GM21717 (cell line): ENCODE measurements at regions not wholly inside any gene's neighbourhood (a gene's known extent, or its start where the extent isn't known, plus 50 kb on each side); places are given as distances from the start of the nearest gene placed in this dataset.

Source experiments
- ATAC-seq: cut with Tn5 transposase; IDR thresholded peaks from one replicate; pipeline ENCODE4 v1.9.1; 2021; ENCODE audit warnings: mild to moderate bottlenecking, moderate library complexity; ENCODE audit not compliant: unreplicated experiment

DNA sequence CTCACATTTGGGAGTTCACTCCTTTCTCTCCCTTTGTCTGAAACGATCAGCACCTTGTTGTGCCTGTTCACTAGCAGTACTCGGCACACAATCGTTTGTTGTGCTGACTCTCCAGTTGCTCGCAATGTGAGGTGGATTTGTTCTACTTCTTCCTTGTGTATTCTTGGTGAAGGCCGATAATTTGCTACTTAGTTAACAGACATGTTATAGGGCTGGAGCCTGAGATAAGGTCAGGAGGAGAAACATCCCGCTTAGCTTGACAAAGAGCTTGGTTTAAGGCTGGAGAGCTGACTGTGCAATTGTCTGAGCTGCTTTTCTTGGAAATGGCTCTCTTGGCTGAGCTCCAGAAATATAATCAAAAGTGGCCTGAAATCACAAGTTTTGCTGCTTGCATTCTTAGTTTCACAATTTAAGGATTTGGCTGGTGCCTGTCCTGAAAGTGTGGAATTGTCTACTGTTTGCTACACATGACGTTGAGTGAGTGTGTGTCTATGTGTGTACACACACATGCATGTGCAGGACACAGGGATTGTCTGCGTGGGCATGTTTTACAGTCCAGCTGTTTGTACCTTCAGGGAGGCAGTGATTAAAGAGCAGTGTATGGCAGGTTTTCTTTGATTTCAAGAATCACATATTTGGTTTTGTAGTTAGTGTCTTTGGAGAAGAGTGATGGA lies 77.7 kb downstream of the ARF6 start:
- peak; percentile 24 for ATAC-seq

DNA sequence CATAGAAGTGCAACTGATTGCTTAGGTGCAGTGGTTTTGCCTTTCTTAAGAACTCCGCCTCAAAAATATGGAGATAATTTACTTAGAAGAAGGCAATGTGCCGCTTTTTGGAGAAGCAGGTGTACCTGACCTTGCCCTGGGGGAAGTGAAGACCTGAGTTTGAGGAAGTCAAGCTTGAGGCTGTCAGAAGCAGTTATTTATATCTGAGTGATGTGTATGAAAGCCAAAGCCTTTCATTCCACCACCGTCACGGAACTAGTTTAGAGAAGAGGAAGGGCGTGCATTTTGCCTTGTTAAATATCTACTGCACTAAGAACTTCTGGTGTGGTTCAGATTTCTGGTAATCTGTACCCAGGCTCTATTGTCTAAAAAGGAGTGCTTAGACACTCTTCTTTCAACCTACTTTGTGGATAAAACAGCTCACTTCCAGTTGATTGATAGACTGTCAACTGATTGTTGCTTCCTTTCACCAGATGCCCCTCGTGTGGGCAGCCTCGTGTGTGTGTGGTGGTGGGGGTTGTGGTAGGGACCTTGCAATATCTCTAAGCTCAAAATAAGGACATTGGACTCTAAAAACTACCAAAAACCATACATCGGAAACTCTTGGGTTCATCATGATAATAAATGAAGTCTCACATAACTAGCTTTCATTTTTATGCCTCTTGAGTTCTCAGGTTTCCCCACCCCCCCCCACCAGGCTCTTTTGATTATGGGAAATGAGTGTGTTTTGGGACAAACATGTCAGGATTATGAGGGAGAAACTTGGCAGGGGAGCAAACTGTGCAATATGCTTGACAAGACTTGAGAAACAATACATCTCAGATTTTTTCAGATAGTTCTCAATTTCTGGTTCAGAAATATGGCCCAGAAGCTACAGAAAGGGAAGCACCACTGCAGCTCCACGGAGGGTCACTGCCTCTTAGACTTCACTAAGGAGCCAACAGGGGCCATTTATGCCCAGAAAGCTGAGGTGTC lies 78.6 kb downstream of the ARF6 start:
- peak; percentile 92 for ATAC-seq

DNA sequence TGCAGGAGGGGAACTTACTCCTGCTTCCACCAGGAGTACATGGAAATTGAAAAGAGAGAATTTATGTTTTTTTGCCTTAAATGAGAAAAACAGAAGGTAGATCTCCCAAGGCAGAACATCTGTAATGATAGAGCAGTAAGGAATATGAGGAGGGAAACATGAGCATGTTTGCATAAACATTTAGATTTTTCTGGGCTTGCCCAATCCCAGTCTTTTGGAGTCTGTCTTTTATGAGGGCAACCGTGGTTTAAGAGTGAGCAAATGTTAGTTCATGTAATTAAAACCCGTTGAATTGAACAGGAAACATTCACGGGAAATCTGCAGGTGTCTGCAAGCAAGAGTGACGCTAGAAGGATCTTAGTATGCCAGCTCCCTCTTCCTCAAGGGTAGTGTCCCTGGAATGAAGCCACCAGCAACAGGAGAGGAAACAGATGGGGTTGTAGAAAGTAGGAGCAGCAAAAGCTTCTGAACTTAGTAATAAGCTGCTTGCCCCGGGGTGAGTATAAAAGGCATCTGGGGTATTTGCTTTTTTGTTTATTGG lies 79.3 kb downstream of the ARF6 start:
- no peak for ATAC-seq

DNA sequence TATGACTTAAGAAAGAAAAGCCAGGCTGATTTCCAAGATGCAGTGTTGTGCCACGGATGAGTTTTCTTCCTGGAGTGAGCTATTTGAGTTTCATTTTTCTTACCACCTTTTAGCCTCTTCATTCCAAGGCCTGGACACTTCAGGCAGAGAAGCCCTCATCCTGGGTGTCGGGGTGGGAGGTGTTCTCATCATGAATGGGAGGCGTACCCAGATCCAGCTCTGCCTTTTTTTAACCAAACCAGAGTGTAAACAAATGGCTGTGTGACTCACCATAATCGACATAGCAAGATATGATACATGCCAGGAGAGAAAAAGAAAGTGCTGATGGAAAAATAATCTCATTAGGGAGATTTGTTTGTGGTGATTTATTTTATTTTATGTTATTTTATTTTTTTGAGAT lies 79.9 kb downstream of the ARF6 start:
- no peak for ATAC-seq

DNA sequence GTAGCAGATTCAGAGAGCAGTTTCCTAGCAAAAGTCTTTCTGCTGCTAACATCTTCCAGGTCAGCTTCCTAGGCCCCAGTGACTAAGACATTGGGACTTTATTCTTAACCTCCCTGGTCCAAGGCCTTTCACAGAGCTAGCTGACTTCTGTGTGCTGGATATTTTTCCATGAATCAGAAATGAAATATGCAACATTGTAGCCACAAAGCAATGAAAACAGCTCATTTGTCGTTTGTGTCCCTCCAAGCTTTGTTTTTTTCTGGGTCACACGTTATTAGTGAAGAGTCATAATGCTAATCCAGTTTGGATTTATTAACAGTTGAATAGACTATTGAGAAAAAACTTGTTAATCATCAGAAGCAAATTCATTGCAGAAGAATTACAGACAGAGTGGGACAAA lies 82.4 kb downstream of the ARF6 start:
- no peak for ATAC-seq

DNA sequence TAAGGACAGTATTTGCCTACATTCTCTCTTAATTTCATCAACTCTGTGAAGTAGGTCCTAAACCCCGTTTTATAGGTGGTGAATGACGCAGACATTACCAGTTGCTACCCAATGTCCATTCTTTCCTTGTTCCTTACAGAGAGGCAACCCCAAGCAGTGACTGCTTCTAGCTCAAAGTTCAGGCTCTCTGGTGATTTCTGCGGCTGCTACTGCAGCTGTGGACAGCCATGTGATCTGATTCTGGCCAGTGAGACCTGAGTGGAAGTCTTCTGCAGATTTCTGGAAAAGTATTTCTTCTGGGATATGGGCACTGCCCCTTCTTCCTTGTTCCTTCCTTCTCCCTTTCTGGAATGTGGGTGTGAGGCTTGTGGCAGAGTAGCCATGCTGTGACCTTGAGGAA lies 82.9 kb downstream of the ARF6 start:
- ATAC-seq, result no peak

DNA sequence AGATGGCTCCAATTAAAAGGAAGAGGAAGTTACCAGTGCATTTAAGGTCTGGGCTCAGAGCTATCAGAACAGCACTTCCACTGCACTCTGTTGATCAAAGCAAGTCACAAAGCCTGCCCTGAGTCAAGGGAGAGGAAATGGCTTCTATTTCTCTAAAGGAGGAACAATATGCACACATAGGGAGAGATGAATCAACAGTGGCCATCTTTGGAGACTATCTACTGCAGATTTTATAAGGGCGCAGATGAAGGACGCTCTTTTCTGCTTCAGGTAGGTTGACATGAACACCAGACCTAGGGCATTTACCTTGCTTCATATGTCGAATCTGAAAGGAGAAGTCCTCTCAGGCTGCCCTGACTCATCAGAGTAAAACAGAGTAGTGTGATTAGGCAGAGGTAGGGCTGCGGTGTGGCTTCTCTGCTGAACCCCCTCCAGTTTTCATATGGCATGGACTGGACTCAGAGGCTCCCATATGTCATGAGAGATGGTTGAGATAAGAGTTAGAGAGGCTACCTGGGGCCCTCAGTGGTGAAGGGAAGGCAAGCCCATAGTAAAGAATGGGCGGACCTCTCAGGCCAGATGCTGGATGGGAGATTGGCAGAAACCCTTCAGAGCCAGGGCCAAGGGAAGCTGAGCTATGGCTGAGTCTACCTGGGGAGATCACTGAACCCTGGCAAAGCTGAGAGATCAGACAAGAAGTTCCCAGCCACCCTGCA lies 84.4 kb downstream of the ARF6 start:
- ATAC-seq, result peak; percentile 75

DNA sequence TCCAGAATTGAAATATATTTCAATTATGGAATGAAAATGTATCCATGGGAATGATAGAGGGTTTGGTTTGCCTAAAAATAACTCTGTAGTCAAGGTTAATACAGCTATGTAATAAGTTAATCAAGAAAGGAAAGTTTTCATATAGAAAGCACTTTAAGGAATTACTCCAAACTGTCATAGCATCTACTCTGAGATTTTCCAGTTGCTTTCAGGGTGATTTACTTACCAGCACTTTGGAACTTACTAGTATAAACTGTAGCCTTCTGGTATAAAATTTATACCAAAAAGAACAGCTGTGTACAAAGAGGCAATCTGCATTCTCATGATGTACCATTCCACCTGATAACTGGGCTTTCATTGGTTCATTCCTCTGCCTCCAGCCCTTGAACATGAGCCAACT lies 87.1 kb downstream of the ARF6 start:
- no peak for ATAC-seq

DNA sequence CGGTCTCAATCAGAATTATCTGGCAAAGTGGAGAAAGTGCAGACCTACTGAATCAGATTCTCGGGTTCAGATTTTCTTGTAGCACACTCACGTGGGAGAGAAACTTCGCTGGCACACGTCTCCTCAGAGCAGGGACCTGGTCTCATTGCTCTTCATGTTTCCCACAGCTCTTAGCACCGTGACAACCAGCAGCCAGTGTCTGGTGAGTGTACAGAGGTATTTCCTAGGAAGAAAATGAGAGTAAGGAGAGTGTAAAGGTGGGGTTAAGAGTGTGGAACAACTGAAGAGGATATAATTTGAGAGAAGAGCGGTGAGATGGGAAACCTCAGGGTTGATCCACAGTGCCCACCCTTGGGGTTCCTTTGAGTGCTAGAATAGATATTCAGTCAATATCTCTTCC lies 89.2 kb downstream of the ARF6 start:
- ATAC-seq, result no peak

DNA sequence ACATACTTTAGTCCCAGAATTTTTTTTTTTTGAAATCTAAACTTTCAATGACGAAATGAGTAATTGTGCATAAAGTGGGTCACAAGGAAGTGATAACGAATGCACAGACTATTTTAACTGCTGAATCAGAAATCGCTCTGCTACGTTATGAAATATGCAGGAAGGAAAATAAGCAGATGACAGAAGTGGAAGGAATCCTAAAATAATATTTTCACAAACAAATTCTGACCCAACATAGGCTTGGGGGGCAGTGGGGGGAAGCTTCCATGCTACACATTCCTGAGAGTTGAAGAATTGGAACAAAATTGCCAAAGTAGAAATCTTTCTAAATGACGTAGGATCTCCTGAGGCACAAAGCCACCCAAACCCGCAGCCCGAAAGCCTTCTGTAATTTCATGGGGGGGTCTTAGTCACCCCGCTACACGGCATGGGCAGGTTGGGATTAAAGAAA lies 89.6 kb downstream of the ARF6 start:
- no peak for ATAC-seq

DNA sequence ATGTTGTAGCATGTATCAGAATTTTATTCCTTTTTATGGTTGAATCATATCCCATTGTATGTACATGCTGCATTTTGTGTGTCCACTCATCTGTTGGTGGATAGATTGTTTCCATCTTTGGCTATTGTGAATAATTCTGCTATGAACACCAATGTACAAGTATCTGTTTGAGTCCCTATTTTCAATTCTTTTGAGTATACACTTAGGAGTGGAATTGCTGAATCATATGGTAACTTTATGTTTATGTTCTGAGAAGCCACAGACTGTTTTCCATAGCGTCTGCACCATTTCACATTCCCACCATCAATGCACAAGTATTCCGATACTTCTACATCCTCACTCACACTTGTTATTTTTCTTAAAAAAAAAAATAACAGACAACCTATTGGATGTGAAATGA lies 91.5 kb downstream of the ARF6 start:
- no peak for ATAC-seq

DNA sequence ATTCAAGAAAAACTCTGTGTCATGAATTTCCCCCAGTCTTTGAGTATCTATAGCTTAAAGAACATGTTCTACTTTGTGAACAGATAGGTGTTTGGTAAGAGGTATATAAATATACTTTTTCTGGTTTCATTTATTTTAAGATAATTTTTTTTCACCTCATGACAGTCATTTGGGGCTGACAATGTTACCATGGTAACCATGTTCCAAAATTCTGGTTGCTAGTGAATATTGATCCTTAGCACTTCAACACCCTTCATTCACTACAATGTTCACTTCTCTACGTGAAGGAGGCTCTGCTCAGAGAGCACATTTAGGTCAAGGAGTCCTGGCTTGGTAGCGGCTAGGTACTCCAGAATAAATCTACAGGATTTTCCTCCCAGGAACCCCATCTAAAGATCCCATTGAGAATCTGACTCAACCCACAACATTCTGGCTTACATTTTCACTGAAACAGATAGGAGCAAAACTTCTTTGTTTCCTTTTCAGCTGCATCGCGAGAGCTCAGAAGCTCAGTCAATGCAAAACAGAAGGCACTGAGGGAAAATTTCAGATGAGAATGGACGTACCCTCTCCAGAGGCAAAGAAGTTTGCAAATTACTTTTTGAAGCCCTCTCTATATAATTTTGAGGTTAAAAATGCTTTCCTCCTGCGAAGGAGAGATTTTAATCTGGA lies 93.6 kb downstream of the ARF6 start:
- ATAC-seq, result no peak

DNA sequence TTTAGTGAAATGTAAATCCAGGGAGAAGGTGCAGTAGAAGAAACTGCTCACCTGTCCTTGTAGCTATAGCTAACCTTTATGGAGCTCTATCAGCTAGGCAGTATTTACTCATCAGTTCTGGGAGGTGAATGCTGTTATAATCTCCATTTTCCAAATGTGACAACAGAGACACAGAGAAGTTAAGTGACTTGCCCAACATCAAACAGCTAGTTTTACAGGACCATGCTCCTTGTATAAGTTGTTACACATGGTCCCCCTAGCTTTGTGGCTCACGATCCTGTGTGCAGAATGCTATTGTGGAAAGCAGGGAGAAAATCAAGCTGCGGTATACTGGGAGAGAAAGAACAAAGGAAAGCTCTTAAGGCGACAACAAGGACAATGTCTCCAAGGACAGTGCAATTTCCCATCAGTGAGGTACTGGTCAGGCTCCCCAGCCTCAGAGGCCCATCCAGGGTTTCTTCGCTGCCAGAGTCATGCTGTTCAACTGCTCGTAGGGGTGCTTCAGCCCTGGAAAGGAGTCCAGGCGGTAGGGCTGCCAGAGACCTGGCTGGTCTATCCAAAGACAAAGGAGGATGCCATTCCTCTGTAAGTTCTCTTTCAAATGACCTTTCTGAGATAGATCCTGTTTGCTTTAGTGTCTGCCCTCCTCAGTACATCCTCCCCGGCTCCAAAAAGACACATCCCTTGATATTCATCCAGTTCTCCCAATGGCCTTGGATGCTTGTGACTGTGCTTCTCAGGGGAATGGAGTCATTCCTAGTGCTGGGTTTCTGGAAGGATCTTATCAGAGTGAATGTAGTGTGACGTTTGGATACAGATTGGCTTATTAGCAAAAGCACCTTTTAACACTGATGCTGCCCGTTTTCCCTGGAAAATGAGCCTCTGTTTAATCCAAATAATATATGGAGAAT lies 95.5 kb downstream of the ARF6 start:
- no peak for ATAC-seq

DNA sequence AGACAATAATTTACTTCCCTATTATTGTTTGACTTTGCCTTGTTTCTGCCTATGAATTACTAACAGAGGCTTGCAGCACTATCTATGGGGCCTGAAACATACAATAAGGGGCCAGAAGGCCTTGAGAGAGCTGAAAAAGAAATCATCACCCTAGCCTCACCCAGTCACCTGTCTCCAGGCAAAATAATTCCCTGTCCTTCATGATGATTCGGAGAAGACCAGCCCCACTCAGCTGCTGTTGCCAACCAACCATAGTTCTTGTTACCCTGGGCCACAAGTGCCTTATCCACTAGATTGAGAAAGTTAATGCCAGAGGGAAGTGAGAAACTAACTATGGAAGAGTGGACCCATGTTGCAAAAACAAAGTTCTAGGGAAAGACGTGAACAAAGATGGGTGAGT lies 97.1 kb downstream of the ARF6 start:
- no peak for ATAC-seq

DNA sequence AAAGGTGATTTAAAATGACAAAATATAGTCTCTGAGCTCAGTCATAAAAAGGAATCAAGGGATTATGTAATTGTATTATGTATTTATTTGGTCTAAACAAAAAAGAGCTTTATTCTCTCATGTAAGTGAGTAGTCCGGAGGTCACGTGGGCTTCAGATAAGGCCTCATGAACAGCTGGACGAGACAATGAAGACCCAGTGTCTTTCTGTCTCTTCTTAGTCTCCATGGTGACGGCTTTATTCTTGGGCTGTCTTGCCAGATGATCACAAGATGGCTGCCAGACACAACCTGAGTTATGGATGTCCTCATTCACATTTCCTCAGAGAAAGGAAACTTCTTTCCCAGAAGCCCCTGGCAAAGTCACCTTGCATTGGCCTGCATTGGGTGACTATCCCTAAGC lies 98.6 kb downstream of the ARF6 start:
- no peak for ATAC-seq

DNA sequence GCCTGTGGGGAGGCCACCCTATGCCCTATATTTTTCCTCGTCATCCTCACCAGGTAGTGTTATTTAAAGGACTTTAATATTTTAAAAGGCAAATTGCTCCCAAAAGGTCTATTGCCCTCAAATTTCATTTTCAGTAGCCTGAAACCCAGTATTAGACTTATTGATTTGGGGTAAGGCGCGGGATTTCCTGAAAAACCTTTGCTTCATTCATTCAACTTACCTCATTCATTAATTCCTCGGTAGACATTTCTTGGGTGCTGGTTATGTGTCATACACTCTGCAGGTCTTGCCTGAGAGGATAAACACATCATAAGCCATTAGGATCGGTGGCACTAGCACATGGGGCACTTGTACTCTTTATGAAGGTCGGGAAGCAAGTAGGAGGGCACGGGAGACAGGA lies 99.2 kb downstream of the ARF6 start:
- ATAC-seq, result no peak

DNA sequence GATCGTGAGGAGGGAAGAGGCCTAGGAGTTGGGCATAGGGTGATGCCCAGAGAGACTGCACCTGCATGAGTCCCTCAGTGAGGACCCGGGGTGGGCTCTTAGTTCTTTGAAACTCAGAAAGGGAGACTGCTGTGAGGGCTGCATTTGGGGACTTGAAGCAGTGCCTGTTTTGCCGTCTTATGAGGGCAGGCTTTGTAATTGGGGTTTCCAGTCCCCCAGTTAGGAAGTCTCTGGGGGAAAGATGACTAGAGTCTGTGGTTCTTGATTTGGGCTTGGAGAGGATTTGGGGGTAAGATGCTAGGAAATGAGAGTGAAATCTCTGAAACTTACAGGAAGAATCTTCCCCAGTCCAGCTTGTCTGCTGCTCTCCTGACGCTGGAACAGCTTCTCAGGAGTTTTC lies 99.6 kb downstream of the ARF6 start:
- ATAC-seq, result peak; percentile 22

DNA sequence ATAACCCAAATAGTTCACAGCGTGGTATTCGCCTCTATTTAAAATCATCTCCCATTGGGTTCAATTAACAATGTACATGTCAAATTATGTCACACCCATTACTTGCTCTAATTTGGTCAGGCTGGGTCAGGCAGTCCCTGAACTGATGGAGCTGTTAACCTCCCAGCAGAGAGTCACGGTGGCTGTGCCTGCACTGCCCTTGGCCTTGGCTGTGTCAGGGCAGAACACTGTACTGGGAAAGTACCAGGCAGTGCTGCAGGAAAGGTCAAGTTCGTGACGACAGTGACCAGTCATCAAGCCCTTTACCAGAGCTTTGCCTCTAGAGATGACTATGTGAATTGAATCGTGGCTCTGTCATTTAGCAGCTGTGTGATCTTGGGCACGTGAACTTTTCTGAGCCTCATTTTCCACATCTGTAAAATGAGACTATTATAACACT lies 100.0 kb downstream of the ARF6 start:
- ATAC-seq, result peak; percentile 73

DNA sequence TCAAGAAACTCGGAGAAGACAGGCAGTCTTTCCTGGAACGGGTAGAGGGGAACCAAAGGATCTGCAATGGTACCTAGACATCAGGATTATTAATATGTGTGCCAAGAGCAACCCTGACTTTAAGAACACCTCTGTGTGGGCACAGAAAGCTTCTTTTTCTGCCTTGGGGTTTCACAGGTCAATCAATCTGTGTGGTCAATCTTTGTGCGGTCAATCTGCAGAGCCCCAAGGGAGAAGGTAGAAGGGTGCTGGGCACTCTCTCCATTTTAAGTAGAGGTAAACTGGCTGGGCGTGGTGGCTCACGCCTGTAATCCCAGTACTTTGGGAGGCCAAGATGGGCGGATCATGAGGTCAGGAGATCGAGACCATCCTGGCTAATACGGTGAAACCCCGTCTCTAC lies 100.7 kb downstream of the ARF6 start:
- ATAC-seq, result no peak
